Activated CD4-positive, alpha-beta T cell treated with anti-CD3 and anti-CD28 coated beads, Interleukin-2, amount 50 U/mL, for 48 hours (primary cell): ENCODE measurements at regions not wholly inside any gene's neighbourhood (a gene's known extent, or its start where the extent isn't known, plus 50 kb on each side); places are given as distances from the start of the nearest gene placed in this dataset.
"Not testable (repeated sequence)": the region's sequence is repeated elsewhere in the genome, so short reads cannot be mapped to it uniquely, and the experiment has no call there.

Experiments used
- DNase-seq, 2 experiments: peaks; one replicate each; pipeline ENCODE4 v3.0.0-alpha.2; 2020

GRCh38 chr21:28636752-28637691 lies 355.7 kb downstream of the LTN1 start:
- peak in 1 of 2 experiments; percentile 38 for DNase-seq

- DNase-seq, result no peak
These were observed 357.1 kb downstream of the LTN1 start for GRCh38 chr21:28635541-28635940.

- peak in 1 of 2 experiments; percentile 11 for DNase-seq
These were observed 358.7 kb downstream of the LTN1 start for GRCh38 chr21:28633839-28634555.

GRCh38 chr21:28632755-28633408 lies 359.8 kb downstream of the LTN1 start:
- no peak for DNase-seq

- no peak for DNase-seq
These were observed 365.0 kb downstream of the LTN1 start for GRCh38 chr21:28627691-28628090.

- DNase-seq, result no peak
These were observed 365.4 kb downstream of the LTN1 start for GRCh38 chr21:28627261-28627660.

GRCh38 chr21:28624626-28625025 lies 368.1 kb downstream of the LTN1 start:
- DNase-seq, result no peak

- DNase-seq, result no peak
These were observed 375.4 kb downstream of the LTN1 start for GRCh38 chr21:28617300-28617699.

GRCh38 chr21:28615276-28615675 lies 377.4 kb downstream of the LTN1 start:
- DNase-seq, result no peak

- DNase-seq, result no peak
These were observed 377.9 kb downstream of the LTN1 start for GRCh38 chr21:28614791-28615190.

GRCh38 chr21:28608646-28609045 lies 384.0 kb downstream of the LTN1 start:
- DNase-seq, result no peak

- no peak for DNase-seq
These were observed 385.1 kb downstream of the LTN1 start for GRCh38 chr21:28607545-28607944.

- DNase-seq, result no peak
These were observed 387.6 kb downstream of the LTN1 start for GRCh38 chr21:28604946-28605537.

GRCh38 chr21:28602546-28602945 lies 390.1 kb downstream of the LTN1 start:
- DNase-seq, result no peak

GRCh38 chr21:28598214-28598613 lies 394.5 kb downstream of the LTN1 start:
- DNase-seq, result no peak

- no peak for DNase-seq
These were observed 400.3 kb downstream of the LTN1 start for GRCh38 chr21:28592205-28592865.

GRCh38 chr21:28590676-28591075 lies 402.0 kb downstream of the LTN1 start:
- DNase-seq, result no peak

- no peak for DNase-seq
These were observed 402.7 kb downstream of the LTN1 start for GRCh38 chr21:28590026-28590425.

GRCh38 chr21:28588997-28589396 lies 403.7 kb downstream of the LTN1 start:
- no peak for DNase-seq

GRCh38 chr21:28587748-28588147 lies 404.9 kb downstream of the LTN1 start:
- DNase-seq, result no peak

- DNase-seq, result no peak
These were observed 410.7 kb downstream of the LTN1 start for GRCh38 chr21:28581976-28582375.

GRCh38 chr21:28581311-28581731 lies 411.4 kb downstream of the LTN1 start:
- not testable (repeated sequence) for DNase-seq
